ENCODE measurements at regions not wholly inside any gene's neighbourhood (a gene's known extent, or its start where the extent isn't known, plus 50 kb on each side); places are given as distances from the start of the nearest gene placed in this dataset.
"Not testable (repeated sequence)": the region's sequence is repeated elsewhere in the genome, so short reads cannot be mapped to it uniquely, and the experiment has no call there.

DNA sequence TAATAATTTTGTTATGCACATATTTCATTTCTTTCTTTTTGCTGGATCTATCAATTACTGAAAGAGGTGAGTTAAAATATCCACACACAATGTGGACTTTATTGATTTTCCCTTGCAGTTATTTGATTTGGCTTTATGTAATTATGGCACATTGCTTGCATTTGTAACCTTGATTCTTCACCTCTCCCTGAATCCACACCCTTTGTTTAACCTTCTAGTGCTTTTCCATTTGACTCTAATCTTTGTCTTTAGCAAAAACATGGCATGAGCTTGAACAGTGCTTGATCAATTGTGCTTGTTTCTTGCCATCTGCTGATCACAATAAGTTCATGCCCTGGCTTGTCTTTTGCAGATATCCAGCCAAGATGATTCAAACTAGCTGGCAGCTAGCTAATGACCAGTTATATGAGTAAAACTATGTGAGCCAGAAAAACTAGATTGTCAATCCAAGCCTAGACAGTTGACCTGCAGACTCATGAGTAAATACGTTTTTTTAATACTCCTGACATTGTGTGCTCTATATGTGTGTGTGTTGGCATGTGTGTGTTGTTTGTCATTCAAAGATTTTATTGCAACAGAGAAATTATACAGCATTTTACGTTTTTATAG is 899.2 kb downstream of the NCAM2 start:
- no peak for DNase-seq (ENCODE audit: low spot score)
- no peak overlapping the region for H3K4me3 ChIP-seq
- no peak overlapping the region for H3K27ac ChIP-seq
- TF ChIP-seq, protein P1, sequence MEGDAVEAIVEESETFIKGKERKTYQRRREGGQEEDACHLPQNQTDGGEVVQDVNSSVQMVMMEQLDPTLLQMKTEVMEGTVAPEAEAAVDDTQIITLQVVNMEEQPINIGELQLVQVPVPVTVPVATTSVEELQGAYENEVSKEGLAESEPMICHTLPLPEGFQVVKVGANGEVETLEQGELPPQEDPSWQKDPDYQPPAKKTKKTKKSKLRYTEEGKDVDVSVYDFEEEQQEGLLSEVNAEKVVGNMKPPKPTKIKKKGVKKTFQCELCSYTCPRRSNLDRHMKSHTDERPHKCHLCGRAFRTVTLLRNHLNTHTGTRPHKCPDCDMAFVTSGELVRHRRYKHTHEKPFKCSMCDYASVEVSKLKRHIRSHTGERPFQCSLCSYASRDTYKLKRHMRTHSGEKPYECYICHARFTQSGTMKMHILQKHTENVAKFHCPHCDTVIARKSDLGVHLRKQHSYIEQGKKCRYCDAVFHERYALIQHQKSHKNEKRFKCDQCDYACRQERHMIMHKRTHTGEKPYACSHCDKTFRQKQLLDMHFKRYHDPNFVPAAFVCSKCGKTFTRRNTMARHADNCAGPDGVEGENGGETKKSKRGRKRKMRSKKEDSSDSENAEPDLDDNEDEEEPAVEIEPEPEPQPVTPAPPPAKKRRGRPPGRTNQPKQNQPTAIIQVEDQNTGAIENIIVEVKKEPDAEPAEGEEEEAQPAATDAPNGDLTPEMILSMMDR (IDR thresholded peaks at IDR 0.05) = no peak

DNA sequence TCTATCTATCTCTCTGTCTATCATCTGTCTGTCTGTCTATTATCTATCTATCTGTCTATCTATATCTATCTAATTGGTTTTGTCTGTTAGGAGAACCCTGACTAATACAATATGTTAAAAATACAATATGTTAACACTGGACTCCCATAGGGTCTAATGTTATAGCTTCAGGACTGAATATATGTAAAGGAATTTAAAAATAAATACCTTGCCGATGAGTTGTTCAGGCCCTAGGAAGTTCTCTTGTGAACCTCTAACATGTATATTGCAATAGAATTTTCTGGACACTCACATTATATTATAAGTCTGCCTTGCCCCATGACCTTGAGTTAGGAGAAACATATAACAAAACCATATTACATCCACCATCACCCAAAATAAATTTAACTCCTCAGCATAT is 900.6 kb downstream of the NCAM2 start:
- no peak overlapping the region for H3K27ac ChIP-seq
- H3K4me3 ChIP-seq = no peak overlapping the region
- TF ChIP-seq, protein P1 (IDR thresholded peaks at IDR 0.05) = no peak
- DNase-seq (ENCODE audit: low spot score) = no peak

DNA sequence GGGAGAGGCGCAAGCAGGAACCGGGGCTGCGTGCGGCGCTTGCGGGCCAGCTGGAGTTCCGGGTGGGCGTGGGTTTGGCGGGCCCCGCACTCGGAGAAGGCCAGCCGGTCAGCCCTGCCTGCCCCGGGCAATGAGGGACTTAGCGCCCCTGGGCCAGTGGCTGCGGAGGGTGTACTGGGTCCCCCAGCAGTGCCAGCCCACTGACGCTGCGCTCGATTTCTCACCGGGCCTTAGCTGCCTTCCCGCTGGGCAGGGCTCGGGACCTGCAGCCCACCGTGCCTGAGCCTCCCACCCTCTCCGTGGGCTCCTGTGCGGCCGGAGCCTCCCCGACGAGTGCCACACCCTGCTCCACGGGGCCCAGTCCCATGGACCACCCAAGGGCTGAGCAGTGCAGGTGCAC is 904.2 kb downstream of the NCAM2 start:
- DNase-seq (ENCODE audit: low spot score); H3K27ac ChIP-seq; H3K4me3 ChIP-seq: not testable (repeated sequence)

DNA sequence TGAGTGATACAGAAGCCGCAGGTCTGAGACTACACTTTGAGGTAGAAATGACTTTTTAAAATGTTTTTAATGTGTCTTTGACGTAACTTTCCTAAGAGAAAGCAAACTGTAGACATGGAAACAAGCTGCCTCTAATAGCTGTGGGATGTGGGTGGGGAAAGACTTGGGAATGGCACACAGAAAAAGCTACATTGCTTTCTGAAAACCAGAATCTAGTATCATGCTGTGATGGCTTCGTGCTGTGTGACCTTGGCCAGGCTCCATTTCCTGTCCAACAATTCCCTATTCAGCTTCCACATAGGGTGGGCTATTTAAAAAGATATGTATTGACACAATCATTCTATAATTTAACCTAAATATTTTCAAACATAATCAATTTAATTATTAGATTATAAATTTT is 909.1 kb downstream of the NCAM2 start:
- Histone ChIP-seq H3K27ac (no peak overlapping the region), H3K4me3 (no peak overlapping the region)
- TF ChIP-seq, protein P1 (IDR thresholded peaks at IDR 0.05) = no peak
- DNase-seq (ENCODE audit: low spot score) = no peak

DNA sequence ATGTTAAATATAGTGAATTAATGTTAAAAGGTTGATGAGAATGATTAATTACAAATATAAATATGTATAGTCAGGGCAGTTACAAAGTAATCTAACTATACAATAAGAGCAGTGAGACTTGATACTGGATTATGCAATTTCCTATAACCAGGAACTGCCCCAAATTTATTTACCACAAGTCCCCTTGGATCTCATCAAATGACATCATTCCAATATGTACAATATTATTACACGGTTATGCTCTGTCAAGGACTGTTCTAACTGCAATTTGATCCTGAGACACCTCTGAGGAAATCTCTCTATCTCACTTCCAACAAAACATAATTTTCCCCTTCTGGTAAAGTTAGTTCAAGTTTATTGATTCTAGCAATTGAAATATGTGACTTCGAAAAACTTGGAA is 917.6 kb downstream of the NCAM2 start:
- TF ChIP-seq, protein P1 (IDR thresholded peaks at IDR 0.05) = no peak
- H3K27ac ChIP-seq = no peak overlapping the region
- no peak overlapping the region for H3K4me3 ChIP-seq
- no peak for DNase-seq (ENCODE audit: low spot score)

DNA sequence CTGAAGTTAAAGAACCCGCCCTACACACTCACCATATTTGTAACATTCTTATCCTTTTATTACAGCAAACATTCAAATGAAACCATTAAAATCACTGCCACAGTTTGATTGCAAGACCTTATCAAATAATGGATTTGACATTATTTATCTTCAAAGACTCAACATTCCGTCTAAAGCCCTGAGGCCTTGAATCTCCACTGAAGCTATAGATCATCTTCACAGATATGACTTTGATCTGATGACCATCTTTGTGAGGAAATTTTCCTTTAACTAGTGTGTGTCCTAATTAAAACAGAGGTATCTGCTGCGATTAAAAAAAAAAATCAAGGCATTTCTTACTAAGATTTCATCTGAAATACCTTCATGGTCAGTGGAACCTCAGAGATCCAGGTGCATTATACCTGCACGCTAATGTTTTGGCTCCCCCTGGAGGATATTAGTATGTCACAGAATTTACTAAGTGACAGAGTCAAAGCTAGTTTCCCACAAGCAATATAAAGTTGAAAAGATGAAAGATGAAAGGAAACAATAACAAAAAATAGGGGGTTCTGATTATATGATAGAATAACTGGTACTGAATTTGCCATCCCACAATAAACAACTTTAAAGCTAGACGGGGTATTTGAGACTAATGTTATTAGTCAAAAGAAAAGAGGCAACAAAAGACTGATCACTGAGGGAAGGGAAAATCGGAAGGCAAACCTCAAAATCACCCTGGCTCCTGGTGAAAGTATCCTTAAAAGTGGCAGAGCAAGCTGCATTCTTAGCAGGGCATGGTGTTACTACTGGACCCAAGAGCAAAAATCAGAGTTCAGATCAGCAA is 923.4 kb downstream of the NCAM2 start:
- TF ChIP-seq, protein P1 (IDR thresholded peaks at IDR 0.05) = no peak
- no peak overlapping the region for H3K4me3 ChIP-seq
- no peak for DNase-seq (ENCODE audit: low spot score)
- no peak overlapping the region for H3K27ac ChIP-seq

DNA sequence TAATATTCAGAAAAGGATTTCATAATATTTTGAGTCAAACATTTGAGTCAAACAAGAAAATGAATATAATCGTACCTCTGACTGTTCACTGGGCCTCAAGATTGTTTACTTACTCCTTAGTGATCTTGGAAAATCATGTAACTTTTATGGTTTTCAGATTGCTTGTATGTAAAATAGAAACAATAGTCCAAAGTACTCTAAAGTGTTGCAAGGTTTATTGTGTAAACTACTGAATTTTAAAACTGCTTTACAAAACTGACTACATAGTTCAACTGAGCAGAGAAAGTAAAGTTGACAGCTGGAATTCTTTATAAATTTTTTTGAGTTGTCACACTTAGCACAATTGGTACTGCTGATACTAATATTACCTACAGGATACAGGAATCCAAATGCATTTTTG is 931.0 kb downstream of the NCAM2 start:
- TF ChIP-seq, protein P1 (IDR thresholded peaks at IDR 0.05) = no peak
- Histone ChIP-seq H3K4me3 (no peak overlapping the region), H3K27ac (no peak overlapping the region)
- no peak for DNase-seq (ENCODE audit: low spot score)

Data from coronary artery (tissue), 2 donors.